OCI-LY1 (cell line): ENCODE measurements at regions not wholly inside any gene's neighbourhood (a gene's known extent, or its start where the extent isn't known, plus 50 kb on each side); places are given as distances from the start of the nearest gene placed in this dataset.

Experiments
- H2AFZ ChIP-seq: fragments of 200-600 bp; sonication (generic), shearing (Covaris generic); 2 replicates; pipeline ENCODE4 v1.6.0; 2014; ENCODE audit warnings: antibody characterized with exemption, mild to moderate bottlenecking, low read length
- H3F3A ChIP-seq: fragments of 200-600 bp; sonication (generic), shearing (Covaris generic); 2 replicates; pipeline ENCODE4 v1.6.0; 2014; ENCODE audit warnings: mild to moderate bottlenecking, antibody characterized with exemption, low read length, moderate library complexity; ENCODE audit not compliant: insufficient read depth
- H3K27ac ChIP-seq: fragments of 200-600 bp; sonication (generic); 2 replicates; pipeline ENCODE4 v1.5.1; 2014; ENCODE audit warnings: low read length, mixed run types, mild to moderate bottlenecking, low read depth; ENCODE audit not compliant: poor library complexity, severe bottlenecking
- H3K27me3 ChIP-seq: fragments of 200-600 bp; sonication (generic); 2 replicates; pipeline ENCODE4 v1.6.0; 2014; ENCODE audit warnings: antibody characterized with exemption, mild to moderate bottlenecking, low read length, moderate library complexity; ENCODE audit not compliant: insufficient read depth
- H3K36me3 ChIP-seq: fragments of 200-600 bp; sonication (generic); 2 replicates; pipeline ENCODE4 v1.6.1; 2014; ENCODE audit warnings: mild to moderate bottlenecking, antibody characterized with exemption, low read length, moderate library complexity, mixed read lengths; ENCODE audit not compliant: insufficient read depth
- H3K4me1 ChIP-seq: fragments of 200-600 bp; sonication (generic); 2 replicates; pipeline ENCODE4 v1.5.1; 2014; ENCODE audit warnings: mild to moderate bottlenecking, low read length, moderate library complexity; ENCODE audit not compliant: insufficient read depth, severe bottlenecking
- H3K4me2 ChIP-seq: fragments of 200-600 bp; sonication (generic), shearing (Covaris generic); 2 replicates; pipeline ENCODE4 v1.6.1; 2014; ENCODE audit warnings: low read length
- H3K4me3 ChIP-seq: fragments of 200-600 bp; sonication (generic); 2 replicates; pipeline ENCODE4 v1.5.1; 2014; ENCODE audit warnings: low read length, low read depth, mild to moderate bottlenecking, mixed read lengths; ENCODE audit not compliant: poor library complexity, severe bottlenecking
- H3K79me2 ChIP-seq: fragments of 200-600 bp; shearing (Covaris generic); 2 replicates; pipeline ENCODE4 v1.6.1; 2016; ENCODE audit warnings: mixed run types, low read length, mixed read lengths; ENCODE audit not compliant: insufficient read depth
- H3K9ac ChIP-seq: fragments of 200-600 bp; sonication (generic), shearing (Covaris generic); 2 replicates; pipeline ENCODE4 v1.6.1; 2014; ENCODE audit warnings: mild to moderate bottlenecking, low read length, mixed read lengths
- H3K9me2 ChIP-seq: fragments of 200-600 bp; sonication (generic), shearing (Covaris generic); 2 replicates; pipeline ENCODE4 v1.6.1; 2014; ENCODE audit warnings: low read depth, mild to moderate bottlenecking, low read length, mixed read lengths
- H3K9me3 ChIP-seq: fragments of 200-600 bp; shearing (Covaris generic); 2 replicates; pipeline ENCODE4 v1.6.1; 2014; ENCODE audit warnings: low read length, mixed read lengths
- H4K20me1 ChIP-seq: fragments of 200-600 bp; sonication (generic), shearing (Covaris generic); 2 replicates; pipeline ENCODE4 v1.6.0; 2016; ENCODE audit warnings: mild to moderate bottlenecking, low read length; ENCODE audit not compliant: insufficient read depth
- EZH2 ChIP-seq: fragments of 200-600 bp; sonication (generic), shearing (Covaris generic); IDR thresholded peaks from 2 replicates; pipeline ENCODE4 v1.8.0; 2017; ENCODE audit warnings: borderline replicate concordance, mixed run types, mild to moderate bottlenecking, antibody characterized with exemption, low read length, moderate library complexity, mixed read lengths
- TF ChIP-seq, protein P1 (sequence below): fragments of 200-600 bp; sonication (generic), shearing (Covaris generic); IDR thresholded peaks from 2 replicates; pipeline ENCODE4 v1.5.1; 2017; ENCODE audit warnings: mild to moderate bottlenecking, antibody characterized with exemption, low read length, moderate library complexity, mixed read lengths

DNA sequence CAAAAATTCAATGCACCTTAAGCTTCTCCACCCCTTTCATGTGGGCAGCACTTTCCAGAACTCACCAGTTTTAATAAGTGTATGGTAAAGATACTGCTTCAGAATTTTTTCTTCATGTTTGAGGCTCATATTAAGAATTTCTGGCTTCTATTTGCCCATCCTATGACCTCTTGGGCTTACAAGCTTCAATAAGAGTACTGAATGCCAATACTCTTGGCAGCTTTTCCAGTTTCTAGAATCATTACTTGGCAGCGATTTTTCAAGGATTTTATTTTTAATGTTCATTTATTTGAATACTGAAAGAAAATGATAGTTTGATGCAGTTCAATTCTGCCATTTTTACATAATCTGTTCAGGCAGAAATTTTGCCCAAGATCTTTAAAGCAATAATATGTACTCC lies 242.1 kb upstream of the KCND2 start:
- Histone ChIP-seq H3K27me3 (no peaks in the 10 kb centered on the region), H3K36me3 (no peaks in the 10 kb centered on the region), H3K27ac (no peak overlapping the region), H3K9me2 (no peaks in the 10 kb centered on the region; the same call in 1 of the 2 replicates), H3K4me1 (no peaks in the 10 kb centered on the region), H3K4me3 (no peak overlapping the region), H3F3A (no peaks in the 10 kb centered on the region), H3K79me2 (no peaks in the 10 kb centered on the region), H2AFZ (no peak overlapping the region), H4K20me1 (no peaks in the 10 kb centered on the region), H3K9me3 (no peaks in the 10 kb centered on the region), H3K9ac (no peak overlapping the region), H3K4me2 (no peak overlapping the region)
- TF ChIP-seq, protein P1, sequence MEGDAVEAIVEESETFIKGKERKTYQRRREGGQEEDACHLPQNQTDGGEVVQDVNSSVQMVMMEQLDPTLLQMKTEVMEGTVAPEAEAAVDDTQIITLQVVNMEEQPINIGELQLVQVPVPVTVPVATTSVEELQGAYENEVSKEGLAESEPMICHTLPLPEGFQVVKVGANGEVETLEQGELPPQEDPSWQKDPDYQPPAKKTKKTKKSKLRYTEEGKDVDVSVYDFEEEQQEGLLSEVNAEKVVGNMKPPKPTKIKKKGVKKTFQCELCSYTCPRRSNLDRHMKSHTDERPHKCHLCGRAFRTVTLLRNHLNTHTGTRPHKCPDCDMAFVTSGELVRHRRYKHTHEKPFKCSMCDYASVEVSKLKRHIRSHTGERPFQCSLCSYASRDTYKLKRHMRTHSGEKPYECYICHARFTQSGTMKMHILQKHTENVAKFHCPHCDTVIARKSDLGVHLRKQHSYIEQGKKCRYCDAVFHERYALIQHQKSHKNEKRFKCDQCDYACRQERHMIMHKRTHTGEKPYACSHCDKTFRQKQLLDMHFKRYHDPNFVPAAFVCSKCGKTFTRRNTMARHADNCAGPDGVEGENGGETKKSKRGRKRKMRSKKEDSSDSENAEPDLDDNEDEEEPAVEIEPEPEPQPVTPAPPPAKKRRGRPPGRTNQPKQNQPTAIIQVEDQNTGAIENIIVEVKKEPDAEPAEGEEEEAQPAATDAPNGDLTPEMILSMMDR, result no peak
- TF ChIP-seq EZH2, result no peak

- Histone ChIP-seq H3K9ac (no peak overlapping the region), H3K4me1 (no peaks in the 10 kb centered on the region), H3K36me3 (no peaks in the 10 kb centered on the region), H3F3A (no peaks in the 10 kb centered on the region), H3K27ac (no peak overlapping the region), H3K9me2 (no peaks in the 10 kb centered on the region; the same call in 1 of the 2 replicates), H3K9me3 (no peaks in the 10 kb centered on the region), H3K79me2 (no peaks in the 10 kb centered on the region), H4K20me1 (no peaks in the 10 kb centered on the region), H3K4me2 (no peak overlapping the region), H2AFZ (no peak overlapping the region), H3K27me3 (no peaks in the 10 kb centered on the region), H3K4me3 (no peak overlapping the region)
- TF ChIP-seq, protein P1, result no peak
- no peak for TF ChIP-seq EZH2
Observed at GRCh38 chr7:120033114-120033513, 239.9 kb upstream of the KCND2 start.

DNA sequence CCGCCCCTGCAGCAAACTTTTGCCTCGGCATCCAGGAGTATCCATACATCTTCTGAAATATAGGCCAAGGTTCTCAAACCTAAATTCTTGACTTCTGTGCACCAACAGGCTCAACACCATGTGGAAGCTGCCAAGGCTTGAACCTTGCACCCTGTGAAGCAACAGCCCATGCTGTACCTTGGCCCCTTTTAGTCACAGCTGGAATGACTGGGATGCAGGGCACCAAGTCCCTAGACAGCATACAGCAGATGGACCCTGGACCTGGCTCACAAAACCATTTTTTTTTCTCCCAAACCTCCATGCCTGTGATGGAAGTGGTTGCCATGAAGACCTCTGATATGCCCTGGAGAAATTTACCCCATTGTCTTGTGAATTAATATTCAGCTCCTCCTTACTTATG lies 233.8 kb upstream of the KCND2 start:
- H3K4me2 ChIP-seq, result no peak overlapping the region
- no peaks in the 10 kb centered on the region for H3K27me3 ChIP-seq
- no peaks in the 10 kb centered on the region for H3K36me3 ChIP-seq
- no peaks in the 10 kb centered on the region for H3F3A ChIP-seq
- no peaks in the 10 kb centered on the region for H3K9me3 ChIP-seq
- TF ChIP-seq, protein P1, result no peak
- TF ChIP-seq EZH2, result no peak
- H2AFZ ChIP-seq, result no peak overlapping the region
- no peak overlapping the region for H3K9ac ChIP-seq
- no peaks in the 10 kb centered on the region for H4K20me1 ChIP-seq
- H3K9me2 ChIP-seq, result no peaks in the 10 kb centered on the region; the same call in 1 of the 2 replicates
- no peak overlapping the region for H3K4me3 ChIP-seq
- no peaks in the 10 kb centered on the region for H3K79me2 ChIP-seq
- H3K4me1 ChIP-seq, result no peaks in the 10 kb centered on the region
- no peak overlapping the region for H3K27ac ChIP-seq
